ENCODE measurements at regions not wholly inside any gene's neighbourhood (a gene's known extent, or its start where the extent isn't known, plus 50 kb on each side); places are given as distances from the start of the nearest gene placed in this dataset.

DNA sequence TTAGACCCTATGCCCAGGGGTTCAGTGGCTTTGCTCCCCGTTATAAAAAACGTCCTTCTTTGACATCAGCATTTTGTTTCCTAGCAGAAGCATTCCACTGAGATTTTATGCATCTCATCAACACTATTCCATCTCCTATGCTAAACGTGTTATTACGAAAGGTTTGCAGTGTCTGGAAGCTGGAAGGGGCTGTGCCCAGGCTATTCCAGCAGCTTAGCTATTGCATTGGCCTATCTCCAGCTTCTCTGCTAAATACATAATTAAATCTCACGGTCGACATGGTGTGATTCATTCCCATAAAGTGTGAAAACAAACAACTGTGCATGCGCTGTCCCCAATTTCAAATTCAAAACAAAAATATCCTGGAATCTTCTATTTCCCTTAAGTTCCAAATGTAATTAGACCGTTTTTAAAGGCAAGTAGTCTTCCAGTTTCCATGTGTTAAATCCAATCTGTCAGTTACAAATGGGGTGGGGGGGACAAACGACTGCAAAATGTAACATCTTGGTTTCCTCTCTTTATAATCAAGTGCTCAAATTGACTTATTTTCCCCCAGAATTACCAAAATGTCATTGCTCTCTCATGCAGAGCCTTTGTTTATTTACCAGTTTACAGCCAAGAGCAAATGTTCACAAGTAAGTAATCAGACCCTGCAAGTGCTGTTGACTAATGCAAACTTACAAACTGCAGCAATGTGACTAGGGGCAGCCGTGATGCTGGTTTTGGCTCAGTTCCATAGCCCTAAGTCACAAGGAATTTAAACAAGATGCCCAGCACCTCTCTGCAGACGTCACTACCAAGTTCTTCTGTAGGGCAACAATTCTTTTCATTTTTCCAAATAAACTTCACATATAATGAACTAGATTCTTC is 212.3 kb upstream of the RORB start:
- DNase-seq (ENCODE audit: low read depth in 2 of 2): peak in 1 of 2 donors; percentile 1
- TF ChIP-seq, protein P1, sequence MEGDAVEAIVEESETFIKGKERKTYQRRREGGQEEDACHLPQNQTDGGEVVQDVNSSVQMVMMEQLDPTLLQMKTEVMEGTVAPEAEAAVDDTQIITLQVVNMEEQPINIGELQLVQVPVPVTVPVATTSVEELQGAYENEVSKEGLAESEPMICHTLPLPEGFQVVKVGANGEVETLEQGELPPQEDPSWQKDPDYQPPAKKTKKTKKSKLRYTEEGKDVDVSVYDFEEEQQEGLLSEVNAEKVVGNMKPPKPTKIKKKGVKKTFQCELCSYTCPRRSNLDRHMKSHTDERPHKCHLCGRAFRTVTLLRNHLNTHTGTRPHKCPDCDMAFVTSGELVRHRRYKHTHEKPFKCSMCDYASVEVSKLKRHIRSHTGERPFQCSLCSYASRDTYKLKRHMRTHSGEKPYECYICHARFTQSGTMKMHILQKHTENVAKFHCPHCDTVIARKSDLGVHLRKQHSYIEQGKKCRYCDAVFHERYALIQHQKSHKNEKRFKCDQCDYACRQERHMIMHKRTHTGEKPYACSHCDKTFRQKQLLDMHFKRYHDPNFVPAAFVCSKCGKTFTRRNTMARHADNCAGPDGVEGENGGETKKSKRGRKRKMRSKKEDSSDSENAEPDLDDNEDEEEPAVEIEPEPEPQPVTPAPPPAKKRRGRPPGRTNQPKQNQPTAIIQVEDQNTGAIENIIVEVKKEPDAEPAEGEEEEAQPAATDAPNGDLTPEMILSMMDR (IDR thresholded peaks at IDR 0.05; ENCODE audit: low read depth, low read length): no peak

DNA sequence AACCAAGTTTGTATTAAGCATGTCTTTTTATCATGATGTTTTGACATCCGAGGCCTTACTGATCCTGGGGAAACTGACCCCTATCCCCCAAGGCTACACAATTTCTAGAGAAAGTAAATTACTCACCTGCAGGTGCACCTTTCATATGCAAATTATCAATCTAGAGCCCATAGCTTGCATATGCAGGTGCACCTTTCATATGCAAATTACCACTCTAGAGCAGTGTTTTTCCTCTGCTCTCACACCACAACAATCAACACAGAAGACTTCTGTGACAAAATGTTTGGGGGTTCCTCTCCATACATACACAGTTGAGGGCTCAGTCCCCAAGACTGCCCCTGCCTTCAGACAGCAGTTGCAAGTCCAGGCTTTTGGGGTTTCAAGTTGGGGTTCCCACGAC is 203.7 kb upstream of the RORB start:
- no peak overlapping the region for H3K4me3 ChIP-seq (replicated peaks in 1 of 2; ENCODE audit: low read depth in 2 of 2, low read length in 2 of 2)
- TF ChIP-seq, protein P1 (IDR thresholded peaks at IDR 0.05; ENCODE audit: low read depth, low read length): no peak
- DNase-seq (ENCODE audit: low read depth in 2 of 2): no peak

More for the DNA sequence above, 212.3 kb upstream of the RORB start:
- no peak overlapping the region for H3K4me3 ChIP-seq (replicated peaks in 1 of 2; ENCODE audit: low read depth in 2 of 2, low read length in 2 of 2)

DNA sequence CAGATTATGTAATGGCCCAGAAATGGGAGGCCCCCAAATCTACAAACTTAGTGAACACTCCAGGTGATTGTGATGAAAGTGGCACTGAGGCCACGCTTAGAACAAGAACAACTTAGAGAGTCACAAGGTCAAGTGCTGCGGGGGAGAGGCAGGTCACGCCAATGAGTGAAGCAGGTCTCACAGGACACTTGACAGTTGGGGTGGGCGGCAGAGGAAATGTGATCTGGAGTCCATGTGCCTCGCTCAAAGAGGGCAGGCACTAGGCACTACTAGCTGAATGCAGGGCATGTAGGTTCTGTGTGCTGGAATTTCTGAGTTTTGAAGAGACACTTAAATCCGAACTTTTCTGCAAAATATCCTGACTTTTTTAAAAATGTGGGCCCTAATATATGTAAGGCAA is 193.2 kb upstream of the RORB start:
- DNase-seq (ENCODE audit: low read depth in 2 of 2): no peak
- H3K4me3 ChIP-seq (replicated peaks in 1 of 2; ENCODE audit: low read depth in 2 of 2, low read length in 2 of 2): no peak overlapping the region
- TF ChIP-seq, protein P1 (IDR thresholded peaks at IDR 0.05; ENCODE audit: low read depth, low read length): no peak

DNA sequence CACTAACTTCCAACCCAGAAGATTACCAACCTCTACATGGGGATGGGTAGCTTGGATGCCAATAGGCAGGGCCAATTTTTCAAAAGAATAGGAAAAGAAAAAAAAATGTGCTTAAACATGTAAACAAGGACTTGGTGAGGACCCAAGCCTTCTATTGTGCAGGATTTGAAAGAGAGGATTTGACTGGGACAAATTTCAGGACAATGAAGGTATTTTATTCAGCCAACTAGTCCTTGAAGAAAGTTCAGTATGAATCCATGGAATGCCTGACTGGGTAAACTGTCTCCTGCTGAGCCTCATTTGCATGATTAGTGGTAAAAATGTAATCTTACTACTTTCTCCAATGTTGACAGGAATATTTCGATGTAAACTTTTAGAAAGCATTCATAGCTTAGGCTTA is 192.5 kb upstream of the RORB start:
- no peak for DNase-seq (ENCODE audit: low read depth in 2 of 2)

DNA sequence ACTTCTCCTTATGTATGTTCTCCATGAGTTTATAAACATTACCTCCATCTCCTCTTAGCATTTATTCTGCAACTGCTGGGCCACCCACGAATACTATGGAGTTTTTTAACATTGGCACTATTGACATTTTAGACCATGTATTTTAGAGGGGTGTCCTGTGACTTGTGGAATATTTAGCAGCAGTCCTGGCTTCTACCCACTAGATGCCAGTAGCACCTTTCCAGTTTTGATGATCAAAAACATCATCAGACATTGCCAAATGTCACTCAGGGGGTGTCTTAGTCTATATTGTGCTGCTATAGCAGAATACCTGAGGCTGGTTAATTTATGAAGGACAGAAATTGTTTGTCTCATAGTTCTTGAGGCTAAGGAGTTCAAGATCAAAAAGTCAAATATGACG is 187.5 kb upstream of the RORB start:
- no peak overlapping the region for H3K4me3 ChIP-seq (replicated peaks in 1 of 2; ENCODE audit: low read depth in 2 of 2, low read length in 2 of 2)
- DNase-seq (ENCODE audit: low read depth in 2 of 2): no peak
- TF ChIP-seq, protein P1 (IDR thresholded peaks at IDR 0.05; ENCODE audit: low read depth, low read length): no peak

More for the DNA sequence above, 192.5 kb upstream of the RORB start:
- TF ChIP-seq, protein P1 (IDR thresholded peaks at IDR 0.05; ENCODE audit: low read depth, low read length): no peak
- H3K4me3 ChIP-seq (replicated peaks in 1 of 2; ENCODE audit: low read depth in 2 of 2, low read length in 2 of 2): no peak overlapping the region

DNA sequence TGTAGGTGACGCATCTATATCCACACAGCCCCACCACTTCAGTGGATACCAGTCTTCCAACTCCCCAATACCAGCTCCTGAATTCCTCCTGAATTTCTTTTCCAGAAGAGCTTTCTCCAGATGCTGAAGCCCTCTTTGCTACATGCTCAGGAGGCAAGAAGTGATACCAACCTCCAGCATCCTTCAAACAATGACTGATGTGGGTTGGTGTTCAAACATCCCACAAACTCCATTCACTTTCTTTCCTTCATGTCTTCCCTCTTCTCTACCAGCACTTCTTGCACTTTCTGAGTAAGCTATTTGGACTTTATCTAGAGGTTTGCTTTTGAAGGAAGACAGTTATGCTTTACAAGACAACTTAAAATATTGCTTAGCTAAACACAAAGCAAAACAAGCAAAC is 179.9 kb upstream of the RORB start:
- no peak overlapping the region for H3K4me3 ChIP-seq (replicated peaks in 1 of 2; ENCODE audit: low read depth in 2 of 2, low read length in 2 of 2)
- no peak for DNase-seq (ENCODE audit: low read depth in 2 of 2)
- TF ChIP-seq, protein P1 (IDR thresholded peaks at IDR 0.05; ENCODE audit: low read depth, low read length): no peak
